ENCODE measurements at regions not wholly inside any gene's neighbourhood (a gene's known extent, or its start where the extent isn't known, plus 50 kb on each side); places are given as distances from the start of the nearest gene placed in this dataset.
"Not testable (repeated sequence)": the region's sequence is repeated elsewhere in the genome, so short reads cannot be mapped to it uniquely, and the experiment has no call there.

- no peaks in the 10 kb centered on the region for H3K27me3 ChIP-seq
- H3K4me3 ChIP-seq, result no peak overlapping the region
- no peaks in the 10 kb centered on the region for H3K36me3 ChIP-seq
- DNase-seq (no peak), ATAC-seq (ENCODE audit: low FRiP score in 2 of 2) (no peak)
- H3K9me3 ChIP-seq, result no peaks in the 10 kb centered on the region
- no peaks in the 10 kb centered on the region for H3K4me1 ChIP-seq
- no peak for TF ChIP-seq CTCF (IDR thresholded peaks at IDR 0.05)
- TF ChIP-seq POLR2AphosphoS5 (IDR thresholded peaks at IDR 0.05), result no peak
- no peak for TF ChIP-seq EP300 (IDR thresholded peaks at IDR 0.05)
- TF ChIP-seq POLR2A (IDR thresholded peaks at IDR 0.05), result no peak
- WGBS, 2 donors, result 89 to 94% methylated on average over 3 of the region's 3 CpGs
- no peak overlapping the region for H3K27ac ChIP-seq
Measured at GRCh38 chr6:126210398-126211075, 129.4 kb upstream of the CENPW start.

- Histone ChIP-seq H3K4me3 (no peak overlapping the region), H3K9me3 (no peaks in the 10 kb centered on the region), H3K4me1 (no peaks in the 10 kb centered on the region), H3K27ac (no peak overlapping the region), H3K27me3 (no peaks in the 10 kb centered on the region), H3K36me3 (no peaks in the 10 kb centered on the region)
- WGBS, 2 donors, result 93 to 98% methylated on average over 3 of the region's 3 CpGs
- no peak for ATAC-seq (ENCODE audit: low FRiP score in 2 of 2)
- DNase-seq, result no peak
- TF ChIP-seq CTCF (IDR thresholded peaks at IDR 0.05) (no peak), POLR2A (IDR thresholded peaks at IDR 0.05) (no peak), POLR2AphosphoS5 (IDR thresholded peaks at IDR 0.05) (no peak), EP300 (IDR thresholded peaks at IDR 0.05) (no peak)
Measured at GRCh38 chr6:126217497-126217896, 122.4 kb upstream of the CENPW start.

GRCh38 chr6:126220901-126221300 is 119.0 kb upstream of the CENPW start:
- not testable (repeated sequence) for DNase-seq; H3K4me1 ChIP-seq; H3K4me3 ChIP-seq; ATAC-seq (ENCODE audit: low FRiP score in 2 of 2); H3K27ac ChIP-seq; H3K36me3 ChIP-seq; H3K27me3 ChIP-seq; H3K9me3 ChIP-seq

GRCh38 chr6:126227833-126228702 is 111.8 kb upstream of the CENPW start:
- ATAC-seq (ENCODE audit: low FRiP score in 2 of 2) (no peak), DNase-seq (no peak)
- 59 to 79% methylated on average over 11 of the region's 11 CpGs for WGBS, 2 donors
- Histone ChIP-seq H3K27ac (no peak overlapping the region), H3K4me1 (no peaks in the 10 kb centered on the region), H3K36me3 (no peaks in the 10 kb centered on the region), H3K4me3 (no peak overlapping the region), H3K9me3 (no peaks in the 10 kb centered on the region), H3K27me3 (no peaks in the 10 kb centered on the region)
- no peak for TF ChIP-seq POLR2A (IDR thresholded peaks at IDR 0.05)
- TF ChIP-seq EP300 (IDR thresholded peaks at IDR 0.05), result no peak
- no peak for TF ChIP-seq POLR2AphosphoS5 (IDR thresholded peaks at IDR 0.05)
- TF ChIP-seq CTCF (IDR thresholded peaks at IDR 0.05), result no peak

- ATAC-seq (ENCODE audit: low FRiP score in 2 of 2) (no peak), DNase-seq (no peak)
- Histone ChIP-seq H3K27ac (no peak overlapping the region), H3K36me3 (no peaks in the 10 kb centered on the region), H3K27me3 (no peaks in the 10 kb centered on the region), H3K9me3 (no peaks in the 10 kb centered on the region), H3K4me1 (no peaks in the 10 kb centered on the region), H3K4me3 (no peak overlapping the region)
- WGBS, 2 donors, result 50 to 65% methylated on average over 2 of the region's 2 CpGs
- no peak for TF ChIP-seq POLR2AphosphoS5 (IDR thresholded peaks at IDR 0.05)
- TF ChIP-seq EP300 (IDR thresholded peaks at IDR 0.05), result no peak
- no peak for TF ChIP-seq CTCF (IDR thresholded peaks at IDR 0.05)
- no peak for TF ChIP-seq POLR2A (IDR thresholded peaks at IDR 0.05)
Measured at GRCh38 chr6:126232671-126233070, 107.2 kb upstream of the CENPW start.
